GM21723 (cell line): ENCODE measurements at regions not wholly inside any gene's neighbourhood (a gene's known extent, or its start where the extent isn't known, plus 50 kb on each side); places are given as distances from the start of the nearest gene placed in this dataset.

Experiments used
- ATAC-seq: cut with Tn5 transposase; IDR thresholded peaks from one replicate; pipeline ENCODE4 v1.9.1; 2021; ENCODE audit warnings: mild to moderate bottlenecking, moderate library complexity; ENCODE audit not compliant: unreplicated experiment

DNA sequence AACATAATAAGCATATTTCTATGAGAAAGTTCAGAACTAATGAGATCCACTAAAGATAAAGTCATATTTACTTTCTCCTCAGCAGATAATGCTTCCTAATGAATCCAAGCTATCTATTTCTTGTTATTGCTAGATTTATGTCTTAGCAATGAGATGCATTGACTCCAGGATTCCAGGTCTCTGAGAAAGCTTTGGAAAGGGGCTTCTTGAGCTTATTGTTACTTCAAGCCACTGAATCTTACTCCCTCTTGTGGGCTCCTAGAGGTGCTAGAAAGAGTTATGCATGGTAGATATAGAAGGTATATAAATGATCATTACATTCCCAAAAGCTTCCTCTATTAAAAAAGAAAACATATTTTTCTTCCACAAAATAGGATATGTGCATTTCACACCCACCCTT, 246.4 kb upstream of the ADAMTS5 start:
- no peak for ATAC-seq

DNA sequence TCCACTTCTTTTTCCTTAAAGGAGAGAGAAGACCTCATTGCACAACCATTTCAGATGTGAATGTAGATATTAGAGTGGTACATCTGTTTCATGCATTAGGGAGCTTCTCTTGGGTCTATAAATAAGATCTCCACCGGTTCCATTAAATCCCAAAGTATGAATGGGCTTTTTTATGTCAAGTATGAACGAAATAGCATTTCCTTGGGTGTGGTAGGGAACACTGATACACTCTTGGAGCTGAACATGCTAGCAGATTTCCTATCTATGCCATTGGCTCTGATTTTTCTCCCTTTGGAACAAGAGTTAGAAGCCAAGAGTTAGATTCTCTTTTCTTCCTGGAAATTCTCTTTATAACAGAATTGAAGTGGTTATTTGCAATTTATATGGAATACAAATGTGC, 245.6 kb upstream of the ADAMTS5 start:
- ATAC-seq = no peak

DNA sequence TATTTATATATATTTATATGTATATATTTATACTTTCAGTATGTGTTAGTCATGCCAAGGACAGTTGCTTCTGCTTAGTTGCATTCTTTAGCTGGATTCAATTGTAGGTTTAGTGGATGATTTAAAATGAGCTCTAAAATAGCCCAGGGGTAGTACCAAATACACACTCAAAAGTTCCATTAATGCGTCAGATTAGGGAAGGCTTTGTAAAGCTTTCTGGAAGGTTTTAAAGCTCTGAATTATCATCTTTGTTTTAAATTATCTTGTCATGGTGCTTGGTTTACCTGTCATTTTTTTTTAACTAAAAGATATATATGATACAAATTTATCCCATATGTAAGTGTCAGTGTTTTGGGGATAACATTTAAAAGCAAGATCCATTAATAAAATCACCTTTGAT, 242.7 kb upstream of the ADAMTS5 start:
- ATAC-seq = no peak

DNA sequence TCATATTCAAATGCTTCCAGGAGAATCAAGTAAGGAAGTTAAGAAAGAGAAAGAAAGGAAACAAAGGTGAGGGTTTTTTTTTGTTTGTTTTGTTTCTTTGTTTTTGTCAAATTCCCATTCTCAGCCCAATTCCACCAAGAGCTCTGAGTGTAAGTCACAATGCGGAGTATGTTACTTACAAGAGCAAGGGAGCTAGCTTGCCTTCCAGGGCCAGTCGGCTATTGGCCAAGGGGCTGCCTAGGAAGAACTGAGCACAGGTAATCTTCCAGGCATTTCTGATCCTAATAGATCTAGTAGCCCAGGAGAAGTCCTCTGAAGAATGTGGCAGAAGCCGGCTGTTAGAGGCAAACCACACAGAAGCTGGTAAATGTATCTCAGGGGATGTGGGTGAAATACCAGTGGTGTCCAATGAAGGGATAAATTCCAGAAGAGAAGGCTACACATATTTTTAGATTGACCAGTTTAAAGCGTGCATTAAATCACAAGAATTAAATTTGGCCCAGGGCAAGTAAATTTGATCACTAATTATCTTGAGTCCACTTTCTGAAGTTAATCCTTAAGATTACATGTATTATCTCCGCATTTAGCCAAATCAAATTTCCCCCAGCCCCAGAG, 239.6 kb upstream of the ADAMTS5 start:
- ATAC-seq = no peak

DNA sequence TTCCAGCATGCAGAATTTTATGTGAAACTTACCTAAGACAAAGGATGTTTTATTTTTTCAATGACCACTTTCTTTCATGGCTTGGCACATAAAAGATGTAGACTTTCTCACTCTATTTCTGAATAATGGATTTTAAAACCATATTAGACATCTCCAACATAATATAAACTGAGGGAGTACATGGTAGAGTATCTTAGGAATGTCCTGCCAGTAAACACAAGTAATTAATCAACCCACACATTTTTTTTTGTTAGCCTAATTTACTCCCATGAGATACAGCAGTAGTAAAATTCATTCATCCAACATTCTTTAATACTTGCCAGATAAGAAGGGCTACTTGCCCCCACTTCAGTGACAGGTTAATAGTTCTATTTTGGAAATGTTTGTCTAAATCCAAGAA, 235.4 kb upstream of the ADAMTS5 start:
- no peak for ATAC-seq

DNA sequence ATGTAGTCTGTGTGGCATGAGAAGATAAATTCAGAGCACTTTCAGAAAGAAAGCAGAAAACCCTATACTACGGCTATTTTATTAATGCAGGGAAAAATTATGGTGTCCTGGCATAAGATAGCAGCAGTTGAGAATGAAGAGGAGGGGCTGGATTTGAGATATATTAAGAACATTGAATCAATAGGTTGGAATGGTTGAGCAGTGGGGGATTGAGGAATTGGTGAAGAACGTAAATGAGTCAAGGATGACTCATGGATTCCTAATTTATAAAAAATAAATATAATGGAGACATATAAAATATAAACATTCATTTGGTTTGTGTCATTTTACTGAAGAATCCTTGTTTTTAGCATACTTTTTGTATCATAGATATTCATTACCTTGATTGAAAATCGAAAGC, 234.3 kb upstream of the ADAMTS5 start:
- ATAC-seq = no peak

DNA sequence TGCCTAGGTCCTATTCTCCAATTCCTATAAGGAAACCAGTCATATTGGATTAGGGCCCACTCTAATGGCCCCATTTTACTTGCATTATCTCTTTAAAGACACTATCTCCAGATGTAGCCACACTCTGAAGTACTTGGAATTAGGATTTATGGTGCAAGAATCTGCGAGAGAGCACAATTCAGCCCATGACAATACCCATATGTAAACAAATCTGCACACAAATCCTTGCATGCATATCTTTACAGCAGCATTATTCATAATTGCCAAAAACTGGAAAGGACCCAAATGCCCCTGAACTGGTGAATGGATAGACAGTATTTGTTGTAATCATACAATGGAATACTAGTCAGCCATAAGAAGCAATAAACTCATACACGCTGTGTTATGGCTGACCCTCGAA, 229.8 kb upstream of the ADAMTS5 start:
- no peak for ATAC-seq

DNA sequence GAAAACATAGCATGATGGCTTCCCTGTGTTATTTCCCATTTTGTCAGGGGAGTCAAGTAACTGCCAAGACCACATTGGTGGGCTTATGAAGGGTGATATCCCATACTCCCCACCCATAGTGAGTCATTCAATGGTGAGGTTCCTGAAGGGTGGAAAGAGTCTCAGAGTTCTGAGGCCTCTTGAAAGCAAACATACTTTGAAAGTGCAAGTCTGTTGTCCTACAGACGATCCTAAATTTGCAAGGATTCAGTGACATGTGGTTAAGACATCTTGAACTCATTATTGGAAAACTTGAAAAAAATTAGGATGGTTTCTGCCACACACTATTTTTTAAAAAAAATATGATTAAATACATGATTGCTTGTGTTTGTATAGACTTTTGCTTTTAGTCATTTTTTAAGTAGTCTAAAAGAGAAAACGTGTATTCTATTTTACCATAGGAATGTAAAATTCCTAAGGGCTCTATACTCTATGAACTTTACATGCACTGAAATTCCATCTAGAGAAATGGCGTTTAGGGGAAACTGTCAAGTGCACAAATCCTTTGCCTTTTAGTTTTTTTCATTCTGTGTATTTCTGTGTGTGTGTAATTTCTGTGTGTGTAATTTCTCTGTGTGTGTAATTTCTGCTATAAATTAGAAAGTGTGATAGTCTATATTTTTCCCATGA, 225.5 kb upstream of the ADAMTS5 start:
- no peak for ATAC-seq

DNA sequence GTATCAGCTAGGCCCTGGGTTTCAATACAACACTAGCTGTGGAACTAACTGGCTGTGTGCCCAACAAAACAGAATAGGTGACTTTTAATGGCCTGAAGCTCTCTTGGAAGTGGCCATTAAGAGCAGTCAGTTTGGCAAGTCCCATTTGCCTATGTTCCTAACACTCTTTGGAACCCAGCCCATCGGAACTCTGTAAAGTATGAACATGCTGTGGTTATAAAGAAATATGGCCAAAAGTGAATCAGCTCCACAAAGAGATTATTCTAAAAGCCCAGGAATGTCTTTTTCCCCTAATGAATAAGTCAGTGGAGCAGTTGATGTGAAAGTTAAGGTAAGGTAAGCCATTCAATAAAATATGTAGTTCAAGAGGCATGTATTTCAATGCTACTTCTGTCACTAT, 223.7 kb upstream of the ADAMTS5 start:
- no peak for ATAC-seq

DNA sequence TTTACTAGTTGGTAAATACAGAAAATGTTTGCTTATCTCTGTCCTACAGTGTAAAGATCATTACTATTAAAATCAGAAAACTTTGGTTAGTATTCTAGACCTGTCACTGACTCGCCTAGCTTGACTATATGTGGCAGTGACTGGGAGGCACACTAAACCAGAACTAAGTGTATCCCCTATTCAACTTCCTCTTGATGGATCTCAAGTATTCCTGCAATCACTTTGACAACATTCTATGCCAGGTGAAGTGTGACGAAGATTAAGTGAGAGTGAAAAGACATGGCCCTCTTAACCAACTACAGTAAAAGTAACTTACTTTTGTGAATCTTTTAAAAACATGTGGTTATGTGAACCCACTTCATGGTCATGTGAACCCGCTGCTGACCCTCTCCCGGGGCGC, 223.0 kb upstream of the ADAMTS5 start:
- ATAC-seq = no peak

DNA sequence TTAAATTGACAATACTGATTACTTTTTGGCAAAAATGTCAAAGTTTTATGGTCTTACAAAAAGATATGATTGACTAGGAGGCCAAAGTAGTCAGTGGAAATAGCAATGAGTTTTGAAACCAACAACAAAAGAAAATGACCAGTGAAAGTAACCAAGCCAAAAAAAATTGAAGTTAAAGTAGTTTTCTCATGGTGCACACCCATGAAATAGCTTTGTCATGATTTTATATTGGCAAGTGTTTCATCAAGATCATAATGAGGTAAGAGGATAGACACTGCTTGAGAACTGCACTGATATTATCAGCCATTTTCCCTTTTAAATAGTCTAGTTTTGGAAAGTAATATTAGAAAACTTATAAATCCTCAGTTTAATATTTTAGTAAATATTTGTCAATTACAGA, 206.2 kb upstream of the ADAMTS5 start:
- no peak for ATAC-seq

DNA sequence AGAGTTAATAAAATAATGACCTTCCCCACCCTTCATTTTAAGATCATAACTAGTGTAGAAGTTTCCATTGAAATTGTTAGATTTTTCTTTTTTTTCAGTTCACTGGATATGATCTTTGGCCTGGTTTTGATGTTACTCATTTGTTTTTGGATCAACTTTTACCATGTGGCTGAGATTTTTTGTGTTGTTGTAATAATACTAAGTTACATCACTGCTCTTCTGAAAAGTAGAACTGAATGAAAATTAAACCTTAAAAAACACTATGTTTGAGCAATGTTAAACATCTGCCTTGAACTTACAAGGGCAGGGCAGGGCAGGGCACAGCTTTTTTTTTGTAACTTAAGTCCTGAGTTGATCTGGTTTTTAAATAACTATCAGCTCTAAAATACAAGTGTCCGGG, 204.8 kb upstream of the ADAMTS5 start:
- ATAC-seq = no peak

DNA sequence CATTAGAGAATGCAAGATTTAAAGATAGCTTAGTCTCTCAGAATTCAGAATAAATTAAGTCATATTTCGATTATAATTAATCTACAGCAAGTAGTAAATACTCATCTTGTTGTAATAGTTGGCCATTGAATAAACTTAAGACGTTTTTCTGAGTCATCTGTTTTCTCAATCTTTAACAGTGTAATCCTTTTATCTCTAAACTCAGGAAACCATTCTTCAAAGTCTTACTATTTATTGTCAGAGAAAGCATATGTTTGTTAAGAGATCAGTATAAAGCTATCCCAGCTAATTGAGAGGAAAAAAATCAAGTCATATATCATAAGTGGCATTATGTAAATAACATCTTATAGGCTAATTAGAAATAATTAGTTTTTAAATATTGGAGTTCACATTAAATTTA, 201.2 kb upstream of the ADAMTS5 start:
- ATAC-seq = no peak

DNA sequence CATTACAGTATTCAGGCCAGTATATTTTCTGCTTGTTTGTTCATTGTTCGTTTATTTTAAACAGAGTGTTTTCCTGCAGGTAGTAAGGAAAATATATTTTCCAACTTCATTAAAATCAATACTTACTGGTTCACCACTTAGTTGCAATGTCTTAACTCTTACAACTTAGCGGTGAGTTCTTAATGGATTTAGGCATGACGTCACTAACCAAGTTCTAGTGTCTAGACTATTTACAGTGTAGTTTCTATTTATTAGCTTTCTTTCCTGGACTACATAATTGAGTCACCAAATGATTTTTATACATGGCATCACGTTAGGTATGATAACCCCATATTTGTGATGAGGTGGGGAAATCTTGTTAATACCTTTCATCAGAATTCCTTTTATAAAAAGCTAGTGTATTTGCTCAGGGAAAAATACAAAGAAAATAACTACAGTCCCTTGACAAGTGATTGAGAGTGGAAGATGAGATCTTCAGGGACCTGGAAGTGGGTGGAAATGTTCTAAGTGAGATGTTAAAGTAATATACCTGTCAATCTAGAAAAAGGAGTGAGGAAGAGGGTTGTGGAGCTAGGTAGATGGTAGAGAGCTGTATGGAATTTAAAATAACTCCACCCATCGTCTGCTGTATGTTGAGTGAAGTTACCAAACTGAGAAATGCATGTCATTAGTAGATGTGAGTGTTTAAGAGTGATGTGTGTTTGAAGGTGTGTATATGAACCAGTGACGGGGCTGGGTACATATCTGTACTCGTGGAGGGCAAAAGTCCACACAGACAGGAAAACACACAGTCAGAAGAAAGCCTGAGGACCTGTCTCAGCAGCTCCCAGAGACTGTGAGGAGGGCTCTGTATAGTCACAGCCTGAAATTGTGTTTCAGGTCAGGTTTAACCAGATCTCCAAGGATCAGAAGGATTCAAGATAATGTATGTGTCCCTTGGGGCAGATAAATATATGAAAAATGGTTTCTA, 197.6 kb upstream of the ADAMTS5 start:
- no peak for ATAC-seq

DNA sequence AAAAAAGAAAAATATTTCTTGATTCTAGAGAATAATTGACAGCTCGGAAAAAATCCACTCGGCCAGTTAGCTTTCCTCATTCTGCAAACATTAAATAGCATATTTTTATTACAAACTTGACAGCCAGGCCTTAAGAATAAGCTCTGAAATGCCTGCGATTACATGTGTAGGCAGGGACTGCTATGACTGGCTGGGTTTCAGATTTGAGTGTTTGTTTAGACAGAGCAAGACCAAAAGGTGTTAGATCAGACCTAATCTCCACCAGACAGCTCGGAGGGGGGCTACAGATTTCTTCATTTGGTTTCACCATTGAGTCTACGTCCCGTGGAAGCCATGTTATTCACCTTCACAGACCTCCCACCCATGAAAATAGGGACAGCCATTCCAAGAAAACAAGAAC, 192.1 kb upstream of the ADAMTS5 start:
- ATAC-seq = no peak

DNA sequence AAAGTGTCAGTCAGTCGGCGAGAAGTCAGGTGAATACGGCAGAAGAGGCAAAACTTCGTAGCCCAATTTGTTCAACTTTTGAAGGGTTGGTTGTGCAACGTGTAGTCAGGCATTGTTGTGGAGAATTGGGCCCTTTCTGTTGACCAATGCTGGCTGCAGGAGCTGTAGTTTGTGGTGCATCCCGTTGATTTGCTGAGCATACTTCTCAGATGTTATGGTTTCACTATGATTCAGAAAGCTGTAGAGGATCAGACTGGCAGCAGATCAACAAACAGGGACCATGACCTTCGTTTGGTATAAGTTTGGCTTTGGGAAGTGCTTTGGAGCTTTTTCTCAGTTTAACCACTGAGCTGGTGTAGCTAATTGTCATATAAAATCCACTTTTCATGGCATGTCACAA, 190.2 kb upstream of the ADAMTS5 start:
- no peak for ATAC-seq

DNA sequence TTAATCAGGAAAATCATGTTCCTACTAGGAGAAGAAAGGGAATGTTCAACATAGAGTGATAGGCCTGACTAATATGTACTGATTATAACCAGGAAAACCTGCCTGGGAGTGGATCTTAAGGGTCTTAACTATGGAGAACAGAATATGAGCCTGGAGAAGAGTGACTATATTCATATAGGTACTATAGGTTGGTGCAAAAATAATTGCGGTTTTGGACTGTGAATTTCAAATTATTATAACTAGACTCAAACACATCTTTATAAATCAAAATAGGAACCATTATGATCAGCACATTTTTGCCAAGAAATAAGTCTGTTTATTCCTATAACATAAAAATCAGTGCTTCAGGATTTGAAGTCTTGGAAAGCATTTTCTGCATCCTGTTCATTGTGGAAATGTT, 189.8 kb upstream of the ADAMTS5 start:
- no peak for ATAC-seq

DNA sequence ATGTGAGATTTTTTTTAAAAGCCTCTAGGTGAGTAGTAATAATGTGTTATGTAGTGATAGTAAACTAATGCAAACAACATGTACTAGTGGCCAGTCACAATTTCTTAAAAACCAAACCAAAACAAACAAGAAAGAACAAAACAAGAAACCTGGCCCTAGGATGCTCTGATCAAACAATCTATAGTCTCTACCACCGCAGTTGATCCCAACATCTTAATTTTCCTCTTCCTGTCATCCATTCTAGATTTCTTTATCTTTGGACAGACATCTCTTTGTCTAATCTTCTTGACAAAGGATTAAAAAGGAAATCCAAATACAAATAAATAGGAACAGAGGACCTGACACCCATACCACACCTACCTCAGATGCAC, 188.2 kb upstream of the ADAMTS5 start:
- ATAC-seq = no peak

DNA sequence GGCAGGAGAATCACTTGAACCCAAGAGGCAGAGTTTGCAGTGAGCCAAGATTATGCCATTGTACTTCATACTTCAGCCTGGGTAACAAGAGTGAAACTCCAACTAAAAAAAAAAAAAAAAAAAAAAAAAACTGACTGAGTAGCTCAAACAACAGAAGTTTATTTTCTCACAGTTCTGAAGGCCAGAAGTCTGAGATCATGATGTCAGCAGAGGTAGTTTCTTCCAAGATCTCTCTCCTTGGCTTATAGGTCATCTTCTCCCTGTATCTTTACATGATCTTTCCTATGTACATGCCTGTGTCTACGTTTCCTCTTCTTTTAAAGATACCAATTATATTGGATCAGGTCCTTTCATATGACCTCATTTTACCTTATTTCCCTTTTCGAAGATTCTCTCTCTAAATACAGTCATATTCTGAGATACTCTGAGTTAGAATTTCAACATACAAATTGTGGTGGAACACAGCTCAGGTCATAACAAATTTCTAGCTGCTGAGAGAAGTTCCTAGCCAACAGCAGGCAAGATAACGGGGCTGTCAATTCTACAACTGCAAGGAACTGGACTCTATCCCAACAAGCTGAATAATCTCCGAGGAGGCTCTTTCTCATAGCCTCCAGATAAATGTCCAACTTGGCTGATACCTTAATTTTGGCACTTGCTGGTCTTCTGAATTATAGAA, 187.7 kb upstream of the ADAMTS5 start:
- ATAC-seq = no peak

DNA sequence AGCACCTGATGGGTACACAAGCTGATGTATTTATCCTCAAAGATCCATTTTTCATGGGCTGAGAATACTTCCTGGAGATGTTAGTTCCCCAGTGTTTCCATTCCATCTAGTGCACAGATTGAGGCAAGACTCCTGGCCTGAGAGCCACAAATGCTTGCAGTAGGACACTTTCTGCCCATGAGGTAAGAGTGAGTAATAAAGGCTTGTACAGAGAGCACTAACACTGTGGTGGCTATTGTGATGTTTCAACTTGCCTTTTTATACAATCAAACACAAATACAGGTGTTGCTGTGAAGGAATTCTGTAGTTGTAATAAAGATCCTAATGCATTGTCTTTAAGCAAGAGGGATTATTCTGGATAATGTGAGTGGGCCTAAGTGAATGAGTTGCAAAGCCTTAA, 186.1 kb upstream of the ADAMTS5 start:
- ATAC-seq = no peak

DNA sequence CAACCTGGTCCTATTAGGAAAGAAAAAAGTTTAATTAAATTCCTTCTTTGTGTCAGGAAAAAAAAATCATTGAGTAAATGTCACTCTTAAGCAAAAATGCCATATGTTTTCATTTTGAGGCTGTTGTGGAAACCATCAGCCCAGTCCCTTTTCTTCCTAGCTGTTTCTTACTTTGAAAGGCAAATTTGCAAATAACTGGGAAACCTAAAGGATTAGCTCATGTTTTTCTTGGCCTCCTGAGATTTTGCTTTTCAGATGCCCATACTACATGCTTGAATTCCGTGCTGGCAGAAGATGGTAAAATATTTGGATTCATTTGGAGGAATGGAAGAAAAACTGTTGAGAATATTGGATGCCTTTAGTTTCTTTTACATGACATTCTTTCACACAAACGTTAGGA, 182.1 kb upstream of the ADAMTS5 start:
- no peak for ATAC-seq

DNA sequence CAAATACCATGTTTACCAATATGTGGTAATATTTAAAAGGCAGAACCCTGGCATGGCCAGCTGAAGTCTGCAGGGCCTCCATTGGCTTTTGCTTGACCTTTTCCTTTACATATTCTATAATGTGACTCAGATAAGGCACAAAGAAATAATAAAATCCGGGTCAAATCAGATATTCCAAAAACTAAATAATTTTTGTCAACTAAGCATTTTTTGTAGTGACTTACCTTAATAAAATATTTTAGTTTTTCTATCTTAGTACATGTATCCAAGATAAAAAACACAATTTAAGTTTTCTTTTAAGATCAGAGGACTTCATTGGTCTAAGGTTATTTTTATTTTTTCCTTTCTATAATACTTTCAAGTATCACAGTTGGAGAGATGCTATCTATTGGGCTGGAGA, 179.4 kb upstream of the ADAMTS5 start:
- no peak for ATAC-seq
